Fibroblast of skin of left quadriceps (primary cell): ENCODE measurements at regions not wholly inside any gene's neighbourhood (a gene's known extent, or its start where the extent isn't known, plus 50 kb on each side); places are given as distances from the start of the nearest gene placed in this dataset.
"Not testable (repeated sequence)": the region's sequence is repeated elsewhere in the genome, so short reads cannot be mapped to it uniquely, and the experiment has no call there.

Experiments
- DNase-seq, 2 experiments: peaks; one replicate each; pipeline ENCODE4 v3.0.0-alpha.2; 2013; ENCODE audit warnings: low read depth in 2 of 2

GRCh38 chr1:90864681-90865080, 147.6 kb upstream of the BARHL2 start:
- DNase-seq: no peak

GRCh38 chr1:90862782-90863181, 145.7 kb upstream of the BARHL2 start:
- no peak for DNase-seq

- not testable (repeated sequence) for DNase-seq
Measured at GRCh38 chr1:90861421-90861820, 144.3 kb upstream of the BARHL2 start.

GRCh38 chr1:90856463-90857007, 139.4 kb upstream of the BARHL2 start:
- no peak for DNase-seq

- DNase-seq: no peak
Measured at GRCh38 chr1:90854397-90854924, 137.4 kb upstream of the BARHL2 start.

- no peak for DNase-seq
Measured at GRCh38 chr1:90851711-90852050, 134.6 kb upstream of the BARHL2 start.

- peak; percentile 27 to 28 for DNase-seq
Measured at GRCh38 chr1:90850898-90851710, 134.0 kb upstream of the BARHL2 start.

- no peak for DNase-seq
Measured at GRCh38 chr1:90850181-90850897, 133.2 kb upstream of the BARHL2 start.

- no peak for DNase-seq
Measured at GRCh38 chr1:90841473-90841872, 124.4 kb upstream of the BARHL2 start.

- DNase-seq: no peak
Measured at GRCh38 chr1:90840352-90840751, 123.2 kb upstream of the BARHL2 start.

- DNase-seq: no peak
Measured at GRCh38 chr1:90839323-90839722, 122.2 kb upstream of the BARHL2 start.

- DNase-seq: no peak
Measured at GRCh38 chr1:90838720-90839119, 121.6 kb upstream of the BARHL2 start.

- no peak for DNase-seq
Measured at GRCh38 chr1:90837420-90837819, 120.3 kb upstream of the BARHL2 start.

- no peak for DNase-seq
Measured at GRCh38 chr1:90836345-90836679, 119.2 kb upstream of the BARHL2 start.

- no peak for DNase-seq
Measured at GRCh38 chr1:90835661-90836344, 118.7 kb upstream of the BARHL2 start.

- DNase-seq: peak; percentile 21 to 22
Measured at GRCh38 chr1:90834886-90835660, 118.0 kb upstream of the BARHL2 start.

- no peak for DNase-seq
Measured at GRCh38 chr1:90834354-90834885, 117.3 kb upstream of the BARHL2 start.

- no peak for DNase-seq
Measured at GRCh38 chr1:90833466-90834110, 116.5 kb upstream of the BARHL2 start.

- no peak for DNase-seq
Measured at GRCh38 chr1:90831910-90832309, 114.8 kb upstream of the BARHL2 start.

- DNase-seq: no peak
Measured at GRCh38 chr1:90826834-90827233, 109.7 kb upstream of the BARHL2 start.

GRCh38 chr1:90826024-90826423, 108.9 kb upstream of the BARHL2 start:
- DNase-seq: no peak
